ENCODE measurements at regions not wholly inside any gene's neighbourhood (a gene's known extent, or its start where the extent isn't known, plus 50 kb on each side); places are given as distances from the start of the nearest gene placed in this dataset.

GRCh38 chr6:14787677-14788076 is 458.2 kb upstream of the JARID2 start:
- H3K27ac ChIP-seq (ENCODE audit: low read depth in 1 of 2, low read length in 1 of 2): no peak overlapping the region
- H3K9ac ChIP-seq (ENCODE audit: insufficient read depth in 1 of 2, low read length in 2 of 2): no peak overlapping the region
- H3K36me3 ChIP-seq (ENCODE audit: control insufficient read depth in 4 of 4, insufficient read depth in 4 of 4, low read length in 4 of 4): no peaks in the 10 kb centered on the region
- H3K4me1 ChIP-seq (ENCODE audit: control insufficient read depth in 5 of 5, insufficient read depth in 5 of 5, low read length in 5 of 5): peaks cover 0 to 71% (median 3%) of the 10 kb centered on the region in 5 donors
- H3K4me3 ChIP-seq: no peak overlapping the region
- H3K27me3 ChIP-seq (ENCODE audit: control insufficient read depth in 3 of 3, insufficient read depth in 3 of 3, low read length in 2 of 3): no peaks in the 10 kb centered on the region
- 96 to 97% methylated on average over 2 of the region's 2 CpGs for whole genome bisulfite sequencing, 2 donors
- H3K9me3 ChIP-seq (ENCODE audit: control insufficient read depth in 4 of 4, insufficient read depth in 3 of 4, low read length in 3 of 4): peaks cover 0 to 5% (median 0%) of the 10 kb centered on the region in 4 donors
- TF ChIP-seq, protein P1, sequence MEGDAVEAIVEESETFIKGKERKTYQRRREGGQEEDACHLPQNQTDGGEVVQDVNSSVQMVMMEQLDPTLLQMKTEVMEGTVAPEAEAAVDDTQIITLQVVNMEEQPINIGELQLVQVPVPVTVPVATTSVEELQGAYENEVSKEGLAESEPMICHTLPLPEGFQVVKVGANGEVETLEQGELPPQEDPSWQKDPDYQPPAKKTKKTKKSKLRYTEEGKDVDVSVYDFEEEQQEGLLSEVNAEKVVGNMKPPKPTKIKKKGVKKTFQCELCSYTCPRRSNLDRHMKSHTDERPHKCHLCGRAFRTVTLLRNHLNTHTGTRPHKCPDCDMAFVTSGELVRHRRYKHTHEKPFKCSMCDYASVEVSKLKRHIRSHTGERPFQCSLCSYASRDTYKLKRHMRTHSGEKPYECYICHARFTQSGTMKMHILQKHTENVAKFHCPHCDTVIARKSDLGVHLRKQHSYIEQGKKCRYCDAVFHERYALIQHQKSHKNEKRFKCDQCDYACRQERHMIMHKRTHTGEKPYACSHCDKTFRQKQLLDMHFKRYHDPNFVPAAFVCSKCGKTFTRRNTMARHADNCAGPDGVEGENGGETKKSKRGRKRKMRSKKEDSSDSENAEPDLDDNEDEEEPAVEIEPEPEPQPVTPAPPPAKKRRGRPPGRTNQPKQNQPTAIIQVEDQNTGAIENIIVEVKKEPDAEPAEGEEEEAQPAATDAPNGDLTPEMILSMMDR (IDR thresholded peaks at IDR 0.05; ENCODE audit: control extremely low read depth, extremely low read depth): no peak
- DNase-seq (peak in 1 of 3 donors; percentile 31), ATAC-seq (ENCODE audit: insufficient read depth, low FRiP score) (no peak)

DNA sequence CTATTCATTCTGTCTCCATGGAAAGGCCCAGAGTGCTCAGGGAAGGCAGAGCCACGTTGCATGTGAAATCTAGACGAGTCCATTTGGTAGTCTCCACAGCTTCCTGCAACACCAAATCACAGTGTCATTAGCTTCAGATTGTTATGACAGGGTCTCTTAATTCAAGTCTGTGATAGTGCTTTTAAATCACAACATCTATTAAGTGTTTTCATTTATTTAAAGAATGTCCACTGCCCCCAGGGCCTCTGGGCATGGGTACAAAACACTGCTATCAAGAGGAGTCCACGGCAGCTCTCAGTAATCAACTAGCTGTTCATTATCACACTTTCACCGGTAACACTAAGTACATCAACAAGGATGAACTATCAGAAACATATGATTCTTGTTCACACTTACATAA is 455.9 kb upstream of the JARID2 start:
- no peaks in the 10 kb centered on the region for H3K9me3 ChIP-seq (ENCODE audit: control insufficient read depth in 4 of 4, insufficient read depth in 3 of 4, low read length in 3 of 4)
- no peak overlapping the region for H3K9ac ChIP-seq (ENCODE audit: insufficient read depth in 1 of 2, low read length in 2 of 2)
- no peak overlapping the region for H3K27ac ChIP-seq (ENCODE audit: low read depth in 1 of 2, low read length in 1 of 2)
- TF ChIP-seq, protein P1 (IDR thresholded peaks at IDR 0.05; ENCODE audit: control extremely low read depth, extremely low read depth): no peak
- WGBS, 2 donors: 76 to 80% methylated on average over 4 of the region's 4 CpGs
- DNase-seq (peak; percentile 84 to 96 (median 95)), ATAC-seq (ENCODE audit: insufficient read depth, low FRiP score) (no peak)
- H3K4me1 ChIP-seq (ENCODE audit: control insufficient read depth in 5 of 5, insufficient read depth in 5 of 5, low read length in 5 of 5): peaks cover 0 to 60% (median 0%) of the 10 kb centered on the region in 5 donors
- H3K4me3 ChIP-seq: no peak overlapping the region
- no peaks in the 10 kb centered on the region for H3K27me3 ChIP-seq (ENCODE audit: control insufficient read depth in 3 of 3, insufficient read depth in 3 of 3, low read length in 2 of 3)
- no peaks in the 10 kb centered on the region for H3K36me3 ChIP-seq (ENCODE audit: control insufficient read depth in 4 of 4, insufficient read depth in 4 of 4, low read length in 4 of 4)

GRCh38 chr6:14790976-14791375 is 454.9 kb upstream of the JARID2 start:
- H3K27ac ChIP-seq (ENCODE audit: low read depth in 1 of 2, low read length in 1 of 2): no peak overlapping the region
- ATAC-seq (ENCODE audit: insufficient read depth, low FRiP score) (no peak), DNase-seq (peak in 2 of 3 donors; percentile 31 to 68)
- H3K27me3 ChIP-seq (ENCODE audit: control insufficient read depth in 3 of 3, insufficient read depth in 3 of 3, low read length in 2 of 3): no peaks in the 10 kb centered on the region
- WGBS, 2 donors: 75 to 85% methylated on average over 1 of the region's 1 CpG
- H3K36me3 ChIP-seq (ENCODE audit: control insufficient read depth in 4 of 4, insufficient read depth in 4 of 4, low read length in 4 of 4): no peaks in the 10 kb centered on the region
- H3K9ac ChIP-seq (ENCODE audit: insufficient read depth in 1 of 2, low read length in 2 of 2): no peak overlapping the region
- no peaks in the 10 kb centered on the region for H3K9me3 ChIP-seq (ENCODE audit: control insufficient read depth in 4 of 4, insufficient read depth in 3 of 4, low read length in 3 of 4)
- TF ChIP-seq, protein P1 (IDR thresholded peaks at IDR 0.05; ENCODE audit: control extremely low read depth, extremely low read depth): no peak
- H3K4me1 ChIP-seq (ENCODE audit: control insufficient read depth in 5 of 5, insufficient read depth in 5 of 5, low read length in 5 of 5): peaks cover 0 to 51% (median 0%) of the 10 kb centered on the region in 5 donors
- no peak overlapping the region for H3K4me3 ChIP-seq

GRCh38 chr6:14791526-14791925 is 454.3 kb upstream of the JARID2 start:
- H3K9me3 ChIP-seq (ENCODE audit: control insufficient read depth in 4 of 4, insufficient read depth in 3 of 4, low read length in 3 of 4): no peaks in the 10 kb centered on the region
- TF ChIP-seq, protein P1 (IDR thresholded peaks at IDR 0.05; ENCODE audit: control extremely low read depth, extremely low read depth): no peak
- DNase-seq (peak in 2 of 3 donors; percentile 20 to 26), ATAC-seq (ENCODE audit: insufficient read depth, low FRiP score) (no peak)
- no peaks in the 10 kb centered on the region for H3K27me3 ChIP-seq (ENCODE audit: control insufficient read depth in 3 of 3, insufficient read depth in 3 of 3, low read length in 2 of 3)
- peaks cover 0 to 45% (median 0%) of the 10 kb centered on the region in 5 donors for H3K4me1 ChIP-seq (ENCODE audit: control insufficient read depth in 5 of 5, insufficient read depth in 5 of 5, low read length in 5 of 5)
- H3K27ac ChIP-seq (ENCODE audit: low read depth in 1 of 2, low read length in 1 of 2): no peak overlapping the region
- H3K4me3 ChIP-seq: no peak overlapping the region
- WGBS, 2 donors: 75 to 81% methylated on average over 2 of the region's 2 CpGs
- no peaks in the 10 kb centered on the region for H3K36me3 ChIP-seq (ENCODE audit: control insufficient read depth in 4 of 4, insufficient read depth in 4 of 4, low read length in 4 of 4)
- no peak overlapping the region for H3K9ac ChIP-seq (ENCODE audit: insufficient read depth in 1 of 2, low read length in 2 of 2)
